ENCODE measurements at regions not wholly inside any gene's neighbourhood (a gene's known extent, or its start where the extent isn't known, plus 50 kb on each side); places are given as distances from the start of the nearest gene placed in this dataset.

GRCh38 chr4:13942977-13943376 lies 315.5 kb upstream of the BOD1L1 start:
- DNase-seq, result no peak

- no peak for DNase-seq
These were observed 316.6 kb upstream of the BOD1L1 start for GRCh38 chr4:13944095-13944511.

GRCh38 chr4:13947921-13948320 lies 320.4 kb upstream of the BOD1L1 start:
- no peak for DNase-seq

GRCh38 chr4:13950491-13950890 lies 323.0 kb upstream of the BOD1L1 start:
- no peak for DNase-seq

GRCh38 chr4:13953083-13953482 lies 325.6 kb upstream of the BOD1L1 start:
- no peak for DNase-seq

- no peak for DNase-seq
These were observed 328.0 kb upstream of the BOD1L1 start for GRCh38 chr4:13955551-13955950.

GRCh38 chr4:13956947-13957346 lies 329.4 kb upstream of the BOD1L1 start:
- no peak for DNase-seq

GRCh38 chr4:13957871-13958270 lies 330.3 kb upstream of the BOD1L1 start:
- no peak for DNase-seq

GRCh38 chr4:13963601-13964000 lies 336.1 kb upstream of the BOD1L1 start:
- DNase-seq, result no peak

- DNase-seq, result no peak
These were observed 339.0 kb upstream of the BOD1L1 start for GRCh38 chr4:13966231-13967195.

GRCh38 chr4:13968723-13969122 lies 341.2 kb upstream of the BOD1L1 start:
- no peak for DNase-seq

GRCh38 chr4:13970349-13970748 lies 342.8 kb upstream of the BOD1L1 start:
- no peak for DNase-seq

- DNase-seq, result no peak
These were observed 350.2 kb upstream of the BOD1L1 start for GRCh38 chr4:13977746-13978145.

GRCh38 chr4:13980317-13981310 lies 353.1 kb upstream of the BOD1L1 start:
- no peak for DNase-seq

- no peak for DNase-seq
These were observed 354.0 kb upstream of the BOD1L1 start for GRCh38 chr4:13981499-13981898.

GRCh38 chr4:13982010-13982409 lies 354.5 kb upstream of the BOD1L1 start:
- DNase-seq, result no peak

- DNase-seq, result no peak
These were observed 355.8 kb upstream of the BOD1L1 start for GRCh38 chr4:13983189-13983790.

- no peak for DNase-seq
These were observed 357.7 kb upstream of the BOD1L1 start for GRCh38 chr4:13984991-13985800.

- DNase-seq, result no peak
These were observed 358.3 kb upstream of the BOD1L1 start for GRCh38 chr4:13985837-13986236.

GRCh38 chr4:13986548-13986947 lies 359.0 kb upstream of the BOD1L1 start:
- DNase-seq, result no peak

GRCh38 chr4:13988353-13989305 lies 361.1 kb upstream of the BOD1L1 start:
- no peak for DNase-seq

All from NCI-H2081 (cell line).